ENCODE measurements at regions not wholly inside any gene's neighbourhood (a gene's known extent, or its start where the extent isn't known, plus 50 kb on each side); places are given as distances from the start of the nearest gene placed in this dataset.
"Not testable (repeated sequence)": the region's sequence is repeated elsewhere in the genome, so short reads cannot be mapped to it uniquely, and the experiment has no call there.

GRCh38 chr3:25992606-25993005 lies 202.7 kb downstream of the OXSM start:
- H3K27me3 ChIP-seq, result no peaks in the 10 kb centered on the region
- TF ChIP-seq CTCF (IDR thresholded peaks at IDR 0.05; ENCODE audit: low read depth, low read length), result no peak
- DNase-seq, result no peak
- H3K4me3 ChIP-seq (ENCODE audit: low read depth, low read length), result no peak overlapping the region
- H3K4me1 ChIP-seq, result no peaks in the 10 kb centered on the region
- no peaks in the 10 kb centered on the region for H3K36me3 ChIP-seq
- H3K9me3 ChIP-seq, result no peaks in the 10 kb centered on the region

GRCh38 chr3:26004172-26004571 lies 214.3 kb downstream of the OXSM start:
- no peaks in the 10 kb centered on the region for H3K36me3 ChIP-seq
- H3K9me3 ChIP-seq, result no peaks in the 10 kb centered on the region
- no peak for DNase-seq
- no peaks in the 10 kb centered on the region for H3K4me1 ChIP-seq
- no peak overlapping the region for H3K4me3 ChIP-seq (ENCODE audit: low read depth, low read length)
- no peaks in the 10 kb centered on the region for H3K27me3 ChIP-seq
- no peak for TF ChIP-seq CTCF (IDR thresholded peaks at IDR 0.05; ENCODE audit: low read depth, low read length)

GRCh38 chr3:26011276-26011675 lies 221.4 kb downstream of the OXSM start:
- DNase-seq, result no peak
- no peak overlapping the region for H3K4me3 ChIP-seq (ENCODE audit: low read depth, low read length)
- no peaks in the 10 kb centered on the region for H3K4me1 ChIP-seq
- no peaks in the 10 kb centered on the region for H3K36me3 ChIP-seq
- no peaks in the 10 kb centered on the region for H3K27me3 ChIP-seq
- H3K9me3 ChIP-seq, result no peaks in the 10 kb centered on the region
- TF ChIP-seq CTCF (IDR thresholded peaks at IDR 0.05; ENCODE audit: low read depth, low read length), result no peak

GRCh38 chr3:26012241-26012745 lies 222.4 kb downstream of the OXSM start:
- TF ChIP-seq CTCF (IDR thresholded peaks at IDR 0.05; ENCODE audit: low read depth, low read length), result no peak
- H3K9me3 ChIP-seq, result no peaks in the 10 kb centered on the region
- DNase-seq, result no peak

GRCh38 chr3:26015752-26016151 lies 225.9 kb downstream of the OXSM start:
- no peaks in the 10 kb centered on the region for H3K36me3 ChIP-seq
- no peak overlapping the region for H3K4me3 ChIP-seq (ENCODE audit: low read depth, low read length)
- H3K4me1 ChIP-seq, result no peaks in the 10 kb centered on the region
- H3K9me3 ChIP-seq, result no peaks in the 10 kb centered on the region
- no peak for DNase-seq
- no peaks in the 10 kb centered on the region for H3K27me3 ChIP-seq
- no peak for TF ChIP-seq CTCF (IDR thresholded peaks at IDR 0.05; ENCODE audit: low read depth, low read length)

More at GRCh38 chr3:26012241-26012745, 222.4 kb downstream of the OXSM start:
- Histone ChIP-seq H3K4me1 (no peaks in the 10 kb centered on the region), H3K27me3 (no peaks in the 10 kb centered on the region), H3K36me3 (no peaks in the 10 kb centered on the region), H3K4me3 (ENCODE audit: low read depth, low read length) (no peak overlapping the region)

- Histone ChIP-seq H3K4me3 (ENCODE audit: low read depth, low read length) (no peak overlapping the region), H3K9me3 (no peaks in the 10 kb centered on the region), H3K27me3 (no peaks in the 10 kb centered on the region), H3K4me1 (no peaks in the 10 kb centered on the region), H3K36me3 (no peaks in the 10 kb centered on the region)
- DNase-seq, result no peak
- TF ChIP-seq CTCF (IDR thresholded peaks at IDR 0.05; ENCODE audit: low read depth, low read length), result no peak
These were observed 229.0 kb downstream of the OXSM start for GRCh38 chr3:26018889-26019288.

GRCh38 chr3:26024206-26024605 lies 234.3 kb downstream of the OXSM start:
- DNase-seq; H3K27me3 ChIP-seq; H3K4me1 ChIP-seq; H3K4me3 ChIP-seq (ENCODE audit: low read depth, low read length); H3K36me3 ChIP-seq; H3K9me3 ChIP-seq: not testable (repeated sequence)

Data from BE2C (cell line).